ENCODE measurements at regions not wholly inside any gene's neighbourhood (a gene's known extent, or its start where the extent isn't known, plus 50 kb on each side); places are given as distances from the start of the nearest gene placed in this dataset.

GRCh38 chr14:29351996-29352705, 575.5 kb downstream of the PRKD1 start:
- H3K4me3 ChIP-seq (replicated peaks; ENCODE audit: low read depth, low read length): no peak overlapping the region
- TF ChIP-seq CTCF (IDR thresholded peaks at IDR 0.05; ENCODE audit: low read depth, low read length, missing control alignments): no peak
- DNase-seq (ENCODE audit: extremely low read depth, low read depth): no peak

GRCh38 chr14:29352706-29353080, 575.0 kb downstream of the PRKD1 start:
- DNase-seq (ENCODE audit: extremely low read depth, low read depth): no peak
- no peak overlapping the region for H3K4me3 ChIP-seq (replicated peaks; ENCODE audit: low read depth, low read length)
- no peak for TF ChIP-seq CTCF (IDR thresholded peaks at IDR 0.05; ENCODE audit: low read depth, low read length, missing control alignments)

- no peak for TF ChIP-seq CTCF (IDR thresholded peaks at IDR 0.05; ENCODE audit: low read depth, low read length, missing control alignments)
- DNase-seq (ENCODE audit: extremely low read depth, low read depth): no peak
- H3K4me3 ChIP-seq (replicated peaks; ENCODE audit: low read depth, low read length): no peak overlapping the region
These were observed 574.1 kb downstream of the PRKD1 start for GRCh38 chr14:29353513-29353912.

- H3K4me3 ChIP-seq (replicated peaks; ENCODE audit: low read depth, low read length): no peak overlapping the region
- TF ChIP-seq CTCF (IDR thresholded peaks at IDR 0.05; ENCODE audit: low read depth, low read length, missing control alignments): no peak
- DNase-seq (ENCODE audit: extremely low read depth, low read depth): no peak
These were observed 573.2 kb downstream of the PRKD1 start for GRCh38 chr14:29354486-29354885.

- no peak for TF ChIP-seq CTCF (IDR thresholded peaks at IDR 0.05; ENCODE audit: low read depth, low read length, missing control alignments)
- no peak for DNase-seq (ENCODE audit: extremely low read depth, low read depth)
These were observed 572.3 kb downstream of the PRKD1 start for GRCh38 chr14:29355331-29355730.

GRCh38 chr14:29355846-29356245, 571.8 kb downstream of the PRKD1 start:
- no peak for DNase-seq (ENCODE audit: extremely low read depth, low read depth)
- TF ChIP-seq CTCF (IDR thresholded peaks at IDR 0.05; ENCODE audit: low read depth, low read length, missing control alignments): no peak
- no peak overlapping the region for H3K4me3 ChIP-seq (replicated peaks; ENCODE audit: low read depth, low read length)

More at GRCh38 chr14:29355331-29355730, 572.3 kb downstream of the PRKD1 start:
- no peak overlapping the region for H3K4me3 ChIP-seq (replicated peaks; ENCODE audit: low read depth, low read length)

- no peak for DNase-seq (ENCODE audit: extremely low read depth, low read depth)
- H3K4me3 ChIP-seq (replicated peaks; ENCODE audit: low read depth, low read length): no peak overlapping the region
- TF ChIP-seq CTCF (IDR thresholded peaks at IDR 0.05; ENCODE audit: low read depth, low read length, missing control alignments): no peak
These were observed 567.0 kb downstream of the PRKD1 start for GRCh38 chr14:29360656-29361055.
